Stimulated activated CD8-positive, alpha-beta memory T cell treated with anti-CD3 and anti-CD28 coated beads, Interleukin-15, amount 100 ng/mL, for 24 hours (primary cell): ENCODE measurements at regions not wholly inside any gene's neighbourhood (a gene's known extent, or its start where the extent isn't known, plus 50 kb on each side); places are given as distances from the start of the nearest gene placed in this dataset.
"Not testable (repeated sequence)": the region's sequence is repeated elsewhere in the genome, so short reads cannot be mapped to it uniquely, and the experiment has no call there.

ENCODE experiments used
- DNase-seq: peaks from one replicate; pipeline ENCODE4 v3.0.0-alpha.2; 2020; ENCODE audit warnings: low read depth

GRCh38 chr9:30536494-30536893 is 1847.9 kb upstream of the ACO1 start:
- no peak for DNase-seq

- DNase-seq = not testable (repeated sequence)
Measured at GRCh38 chr9:30539696-30540095, 1844.7 kb upstream of the ACO1 start.

GRCh38 chr9:30574355-30575151 is 1809.9 kb upstream of the ACO1 start:
- no peak for DNase-seq

- no peak for DNase-seq
Measured at GRCh38 chr9:30575218-30575617, 1809.2 kb upstream of the ACO1 start.

GRCh38 chr9:30575691-30576090 is 1808.8 kb upstream of the ACO1 start:
- no peak for DNase-seq

GRCh38 chr9:30579810-30580209 is 1804.6 kb upstream of the ACO1 start:
- DNase-seq = no peak

GRCh38 chr9:30582240-30582639 is 1802.2 kb upstream of the ACO1 start:
- no peak for DNase-seq

GRCh38 chr9:30584559-30584958 is 1799.9 kb upstream of the ACO1 start:
- no peak for DNase-seq

GRCh38 chr9:30591461-30591860 is 1793.0 kb upstream of the ACO1 start:
- DNase-seq = no peak

GRCh38 chr9:30597608-30598007 is 1786.8 kb upstream of the ACO1 start:
- DNase-seq = no peak

- DNase-seq = no peak
Measured at GRCh38 chr9:30605936-30606335, 1778.5 kb upstream of the ACO1 start.

GRCh38 chr9:30609713-30610112 is 1774.7 kb upstream of the ACO1 start:
- DNase-seq = no peak

GRCh38 chr9:30616782-30617181 is 1767.7 kb upstream of the ACO1 start:
- DNase-seq = not testable (repeated sequence)

GRCh38 chr9:30622561-30622960 is 1761.9 kb upstream of the ACO1 start:
- DNase-seq = no peak

GRCh38 chr9:30628915-30629567 is 1755.4 kb upstream of the ACO1 start:
- DNase-seq = no peak

GRCh38 chr9:30630459-30630858 is 1754.0 kb upstream of the ACO1 start:
- no peak for DNase-seq

GRCh38 chr9:30646639-30647038 is 1737.8 kb upstream of the ACO1 start:
- not testable (repeated sequence) for DNase-seq

GRCh38 chr9:30661925-30662324 is 1722.5 kb upstream of the ACO1 start:
- no peak for DNase-seq

GRCh38 chr9:30670805-30671562 is 1713.5 kb upstream of the ACO1 start:
- no peak for DNase-seq

- no peak for DNase-seq
Measured at GRCh38 chr9:30673132-30673531, 1711.3 kb upstream of the ACO1 start.

GRCh38 chr9:30676651-30677050 is 1707.8 kb upstream of the ACO1 start:
- DNase-seq = no peak

- DNase-seq = no peak
Measured at GRCh38 chr9:30677221-30677620, 1707.2 kb upstream of the ACO1 start.

GRCh38 chr9:30688801-30689200 is 1695.6 kb upstream of the ACO1 start:
- DNase-seq = no peak
